ENCODE measurements at regions not wholly inside any gene's neighbourhood (a gene's known extent, or its start where the extent isn't known, plus 50 kb on each side); places are given as distances from the start of the nearest gene placed in this dataset.

GRCh38 chr15:95009635-95010034, 778.3 kb downstream of the MCTP2 start:
- Histone ChIP-seq H3K4me3 (ENCODE audit: low read length) (no peak overlapping the region), H4K20me1 (ENCODE audit: insufficient read depth, low read length) (no peaks in the 10 kb centered on the region), H3K27me3 (replicated peaks; ENCODE audit: insufficient read depth, low read length) (no peaks in the 10 kb centered on the region), H3K36me3 (replicated peaks; ENCODE audit: insufficient read depth, low read length) (no peaks in the 10 kb centered on the region), H3K9me2 (replicated peaks; ENCODE audit: insufficient read depth, low read length) (no peaks in the 10 kb centered on the region), H3K4me1 (ENCODE audit: low read length) (no peaks in the 10 kb centered on the region), H3K27ac (ENCODE audit: low read length) (no peak overlapping the region), H3K9ac (ENCODE audit: low read length) (no peak overlapping the region), H3K79me2 (ENCODE audit: low read length) (no peaks in the 10 kb centered on the region), H2AFZ (ENCODE audit: low read length) (no peak overlapping the region), H3K9me3 (replicated peaks; ENCODE audit: insufficient read depth, low read length) (no peaks in the 10 kb centered on the region), H3F3A (ENCODE audit: insufficient read depth, low read length) (no peaks in the 10 kb centered on the region), H3K4me2 (ENCODE audit: low read depth, low read length) (no peak overlapping the region)
- DNase-seq, result no peak
- no peak for TF ChIP-seq EZH2 (optimal IDR thresholded peaks at IDR 0.05; ENCODE audit: low read depth, low read length)
- TF ChIP-seq, protein P1, sequence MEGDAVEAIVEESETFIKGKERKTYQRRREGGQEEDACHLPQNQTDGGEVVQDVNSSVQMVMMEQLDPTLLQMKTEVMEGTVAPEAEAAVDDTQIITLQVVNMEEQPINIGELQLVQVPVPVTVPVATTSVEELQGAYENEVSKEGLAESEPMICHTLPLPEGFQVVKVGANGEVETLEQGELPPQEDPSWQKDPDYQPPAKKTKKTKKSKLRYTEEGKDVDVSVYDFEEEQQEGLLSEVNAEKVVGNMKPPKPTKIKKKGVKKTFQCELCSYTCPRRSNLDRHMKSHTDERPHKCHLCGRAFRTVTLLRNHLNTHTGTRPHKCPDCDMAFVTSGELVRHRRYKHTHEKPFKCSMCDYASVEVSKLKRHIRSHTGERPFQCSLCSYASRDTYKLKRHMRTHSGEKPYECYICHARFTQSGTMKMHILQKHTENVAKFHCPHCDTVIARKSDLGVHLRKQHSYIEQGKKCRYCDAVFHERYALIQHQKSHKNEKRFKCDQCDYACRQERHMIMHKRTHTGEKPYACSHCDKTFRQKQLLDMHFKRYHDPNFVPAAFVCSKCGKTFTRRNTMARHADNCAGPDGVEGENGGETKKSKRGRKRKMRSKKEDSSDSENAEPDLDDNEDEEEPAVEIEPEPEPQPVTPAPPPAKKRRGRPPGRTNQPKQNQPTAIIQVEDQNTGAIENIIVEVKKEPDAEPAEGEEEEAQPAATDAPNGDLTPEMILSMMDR (IDR thresholded peaks at IDR 0.05; ENCODE audit: low read length), result no peak
- no peak for TF ChIP-seq EZH2phosphoT487 (IDR thresholded peaks at IDR 0.05; ENCODE audit: low read length)

DNA sequence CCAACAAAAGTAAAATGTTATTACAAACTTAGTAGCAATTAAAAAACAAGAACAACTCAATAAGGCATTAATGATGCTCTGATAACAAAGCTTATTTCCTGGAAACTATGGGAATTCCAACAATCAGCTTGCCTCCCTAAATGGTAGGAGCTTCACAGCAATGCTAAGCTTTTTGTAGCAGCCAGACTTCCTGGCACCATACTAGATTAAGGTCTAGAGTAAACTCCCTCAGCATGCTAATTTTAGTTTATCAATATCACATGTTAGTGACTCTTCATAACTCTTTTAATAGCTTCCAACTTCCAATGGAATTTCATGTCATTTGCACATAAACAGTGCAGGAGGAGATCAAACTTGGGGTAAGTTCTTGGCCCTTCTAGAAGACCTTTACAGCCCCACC, 782.0 kb downstream of the MCTP2 start:
- Histone ChIP-seq H3K9ac (ENCODE audit: low read length) (no peak overlapping the region), H3K79me2 (ENCODE audit: low read length) (no peaks in the 10 kb centered on the region), H2AFZ (ENCODE audit: low read length) (no peak overlapping the region), H3K4me1 (ENCODE audit: low read length) (0 out of 2 replicates have a peak, but pooled peaks cover 2% of the 10 kb centered on the region), H4K20me1 (ENCODE audit: insufficient read depth, low read length) (no peaks in the 10 kb centered on the region), H3K4me3 (ENCODE audit: low read length) (no peak overlapping the region), H3K27ac (ENCODE audit: low read length) (no peak overlapping the region), H3K36me3 (replicated peaks; ENCODE audit: insufficient read depth, low read length) (no peaks in the 10 kb centered on the region), H3K9me2 (replicated peaks; ENCODE audit: insufficient read depth, low read length) (no peaks in the 10 kb centered on the region), H3K9me3 (replicated peaks; ENCODE audit: insufficient read depth, low read length) (no peaks in the 10 kb centered on the region), H3K27me3 (replicated peaks; ENCODE audit: insufficient read depth, low read length) (no peaks in the 10 kb centered on the region), H3K4me2 (ENCODE audit: low read depth, low read length) (no peak overlapping the region), H3F3A (ENCODE audit: insufficient read depth, low read length) (no peaks in the 10 kb centered on the region)
- DNase-seq, result no peak
- TF ChIP-seq EZH2phosphoT487 (IDR thresholded peaks at IDR 0.05; ENCODE audit: low read length) (no peak), EZH2 (optimal IDR thresholded peaks at IDR 0.05; ENCODE audit: low read depth, low read length) (no peak)
- TF ChIP-seq, protein P1 (IDR thresholded peaks at IDR 0.05; ENCODE audit: low read length), result no peak

DNA sequence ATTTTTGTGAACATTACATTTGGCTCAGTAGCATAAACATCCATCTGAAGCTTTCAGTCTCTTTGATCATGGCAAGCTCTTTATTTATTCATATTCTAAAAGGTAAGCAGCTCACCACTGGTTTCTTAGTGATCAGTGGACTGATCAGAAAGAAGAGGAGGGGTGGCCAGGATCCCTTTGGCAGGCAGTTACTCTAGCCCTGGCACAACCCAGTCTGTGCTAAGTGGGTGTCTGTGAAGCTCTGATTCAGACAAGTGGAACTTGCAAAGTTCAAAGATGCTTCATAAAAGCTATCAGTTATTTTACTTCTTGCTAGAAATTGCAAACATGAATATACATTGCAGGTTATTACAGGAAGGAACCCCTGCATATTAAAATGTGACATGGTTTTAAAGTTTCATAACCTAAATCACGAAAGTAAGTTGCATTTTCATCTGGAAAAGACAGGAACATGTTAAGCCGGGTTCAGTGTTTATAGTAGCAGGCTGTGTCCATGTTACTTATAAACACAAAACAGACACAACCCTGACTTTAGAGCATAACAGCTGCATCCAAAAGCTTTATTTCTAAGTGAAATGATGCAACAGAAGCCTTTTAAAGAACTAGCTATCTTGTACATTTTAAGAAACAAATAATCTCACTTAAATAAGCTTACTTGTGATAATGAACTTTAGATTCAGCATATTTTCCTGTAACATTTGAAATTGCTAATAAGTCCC, 785.3 kb downstream of the MCTP2 start:
- Histone ChIP-seq H3K4me1 (ENCODE audit: low read length) (peaks cover 12% of the 10 kb centered on the region; the same call in 1 of the 2 replicates), H3K9ac (ENCODE audit: low read length) (no peak overlapping the region), H3K9me2 (replicated peaks; ENCODE audit: insufficient read depth, low read length) (no peaks in the 10 kb centered on the region), H3K27ac (ENCODE audit: low read length) (no peak overlapping the region), H4K20me1 (ENCODE audit: insufficient read depth, low read length) (no peaks in the 10 kb centered on the region), H3K4me3 (ENCODE audit: low read length) (no peak overlapping the region), H3K4me2 (ENCODE audit: low read depth, low read length) (no peak overlapping the region), H3K9me3 (replicated peaks; ENCODE audit: insufficient read depth, low read length) (no peaks in the 10 kb centered on the region), H2AFZ (ENCODE audit: low read length) (no peak overlapping the region), H3K79me2 (ENCODE audit: low read length) (no peaks in the 10 kb centered on the region), H3K27me3 (replicated peaks; ENCODE audit: insufficient read depth, low read length) (no peaks in the 10 kb centered on the region), H3K36me3 (replicated peaks; ENCODE audit: insufficient read depth, low read length) (no peaks in the 10 kb centered on the region), H3F3A (ENCODE audit: insufficient read depth, low read length) (no peaks in the 10 kb centered on the region)
- DNase-seq, result no peak
- TF ChIP-seq, protein P1 (IDR thresholded peaks at IDR 0.05; ENCODE audit: low read length), result no peak
- TF ChIP-seq EZH2 (optimal IDR thresholded peaks at IDR 0.05; ENCODE audit: low read depth, low read length) (no peak), EZH2phosphoT487 (IDR thresholded peaks at IDR 0.05; ENCODE audit: low read length) (no peak)

All from MM.1S (cell line).